H9 (cell line): ENCODE measurements at regions not wholly inside any gene's neighbourhood (a gene's known extent, or its start where the extent isn't known, plus 50 kb on each side); places are given as distances from the start of the nearest gene placed in this dataset.

Experiments used
- DNase-seq: peaks from one replicate; pipeline ENCODE4 v3.0.0-alpha.2; 2017
- H2AFZ ChIP-seq: one replicate; pipeline ENCODE4 v1.6.1; 2013; ENCODE audit warnings: mild to moderate bottlenecking, low read length, control low read depth, moderate library complexity
- H2AK5ac ChIP-seq: 2 replicates; pipeline ENCODE4 v1.6.1; 2013; ENCODE audit warnings: low read length, control low read depth, mixed read lengths; ENCODE audit not compliant: insufficient read length
- H2BK120ac ChIP-seq: one replicate; pipeline ENCODE4 v1.6.1; 2013; ENCODE audit warnings: low read depth, mild to moderate bottlenecking, low read length, control low read depth, inconsistent platforms; ENCODE audit not compliant: poor library complexity, severe bottlenecking
- H2BK12ac ChIP-seq: 2 replicates; pipeline ENCODE4 v1.6.1; 2013; ENCODE audit warnings: low read length, control low read depth, mixed read lengths, low read depth; ENCODE audit not compliant: insufficient read length
- H2BK15ac ChIP-seq: 2 replicates; pipeline ENCODE4 v1.6.1; 2013; ENCODE audit warnings: low read depth, low read length, control low read depth
- H2BK20ac ChIP-seq: one replicate; pipeline ENCODE4 v1.6.1; 2013; ENCODE audit warnings: low read depth, mild to moderate bottlenecking, low read length, control low read depth, inconsistent platforms; ENCODE audit not compliant: poor library complexity, severe bottlenecking
- H2BK5ac ChIP-seq: 2 replicates; pipeline ENCODE4 v1.6.1; 2013; ENCODE audit warnings: low read length, control low read depth, mixed read lengths; ENCODE audit not compliant: insufficient read length
- H3K14ac ChIP-seq: 2 replicates; pipeline ENCODE4 v1.6.1; 2013; ENCODE audit warnings: low read length, control low read depth; ENCODE audit not compliant: insufficient read depth
- H3K18ac ChIP-seq: 2 replicates; pipeline ENCODE4 v1.6.1; 2013; ENCODE audit warnings: low read depth, mild to moderate bottlenecking, mixed read lengths, low read length, control low read depth; ENCODE audit not compliant: insufficient read length
- H3K23ac ChIP-seq: 2 replicates; pipeline ENCODE4 v1.6.1; 2013; ENCODE audit warnings: low read length, control low read depth, mixed read lengths, low read depth; ENCODE audit not compliant: insufficient read length
- H3K23me2 ChIP-seq: 2 replicates; pipeline ENCODE4 v1.6.1; 2013; ENCODE audit warnings: low read depth, mild to moderate bottlenecking, mixed read lengths, low read length, control low read depth; ENCODE audit not compliant: insufficient read length, poor library complexity, severe bottlenecking
- H3K27ac ChIP-seq: 2 replicates; pipeline ENCODE4 v1.5.1; 2013; ENCODE audit warnings: low read length, control low read depth, mixed read lengths, low read depth; ENCODE audit not compliant: insufficient read length
- H3K27me3 ChIP-seq: 2 replicates; pipeline ENCODE4 v1.6.1; 2013; ENCODE audit warnings: low read length, control low read depth, inconsistent platforms; ENCODE audit not compliant: insufficient read depth
- H3K4ac ChIP-seq: 2 replicates; pipeline ENCODE4 v1.6.1; 2013; ENCODE audit warnings: low read depth, mild to moderate bottlenecking, control low read depth, inconsistent platforms, low read length, moderate library complexity
- H3K4me1 ChIP-seq: 2 replicates; pipeline ENCODE4 v1.6.1; 2013; ENCODE audit warnings: low read length, control low read depth, inconsistent platforms; ENCODE audit not compliant: insufficient read depth
- H3K4me2 ChIP-seq: 2 replicates; pipeline ENCODE4 v1.6.1; 2013; ENCODE audit warnings: low read length, control low read depth, mixed read lengths; ENCODE audit not compliant: insufficient read length, insufficient read depth
- H3K56ac ChIP-seq: 2 replicates; pipeline ENCODE4 v1.6.1; 2013; ENCODE audit warnings: low read depth, mild to moderate bottlenecking, mixed read lengths, low read length, control low read depth; ENCODE audit not compliant: insufficient read length
- H3K79me1 ChIP-seq: 2 replicates; pipeline ENCODE4 v1.6.1; 2013; ENCODE audit warnings: low read depth, mild to moderate bottlenecking, moderate library complexity, low read length, control low read depth, inconsistent platforms; ENCODE audit not compliant: insufficient read depth, poor library complexity, severe bottlenecking
- H3K79me2 ChIP-seq: 2 replicates; pipeline ENCODE4 v1.6.1; 2013; ENCODE audit warnings: low read length, control low read depth, inconsistent platforms; ENCODE audit not compliant: insufficient read depth
- H3K9ac ChIP-seq: 2 replicates; pipeline ENCODE4 v1.6.1; 2013; ENCODE audit warnings: low read length, control low read depth, mixed read lengths; ENCODE audit not compliant: insufficient read length; ENCODE audit errors: extremely low read depth
- H3K9me3 ChIP-seq: one replicate; pipeline ENCODE4 v1.6.1; 2013; ENCODE audit warnings: low read depth, low read length, inconsistent platforms; ENCODE audit not compliant: control insufficient read depth
- H3T11ph ChIP-seq: one replicate; pipeline ENCODE4 v1.6.1; 2013; ENCODE audit warnings: mild to moderate bottlenecking, low read length, control low read depth, inconsistent platforms
- H4K20me1 ChIP-seq: one replicate; pipeline ENCODE4 v1.6.1; 2013; ENCODE audit not compliant: control insufficient read depth, insufficient read length, insufficient read depth
- H4K5ac ChIP-seq: 2 replicates; pipeline ENCODE4 v1.6.1; 2013; ENCODE audit warnings: low read depth, mild to moderate bottlenecking, mixed read lengths, low read length, control low read depth; ENCODE audit not compliant: insufficient read length
- H4K8ac ChIP-seq: replicated peaks from 2 replicates; pipeline ENCODE4 v1.6.1; 2013; ENCODE audit warnings: low read length, control low read depth, mixed read lengths, low read depth; ENCODE audit not compliant: insufficient read length
- H4K91ac ChIP-seq: 2 replicates; pipeline ENCODE4 v1.6.1; 2013; ENCODE audit warnings: low read depth, mild to moderate bottlenecking, moderate library complexity, mixed read lengths, low read length, control low read depth; ENCODE audit not compliant: insufficient read length
- H3K27ac Mint-ChIP-seq, 3 experiments: 2 replicates in 2 of 3; 3 replicates in 1 of 3; pipeline ENCODE4 v1.8.0; 2020 to 2021; ENCODE audit warnings: mixed read lengths in 3 of 3, mild to moderate bottlenecking in 1 of 3, moderate library complexity in 1 of 3
- H3K27me3 Mint-ChIP-seq: 2 replicates; pipeline ENCODE4 v1.8.0; 2021; ENCODE audit warnings: low read depth, mild to moderate bottlenecking, moderate library complexity, mixed read lengths
- H3K36me3 Mint-ChIP-seq, 3 experiments: 2 replicates in 2 of 3; 3 replicates in 1 of 3; pipeline ENCODE4 v1.8.0; 2020 to 2021; ENCODE audit warnings: low read depth in 3 of 3, mixed read lengths in 3 of 3; ENCODE audit not compliant: insufficient read depth in 1 of 3
- H3K4me1 Mint-ChIP-seq, 2 experiments: 2 replicates each; pipeline ENCODE4 v1.8.0; 2020; ENCODE audit warnings: mixed read lengths in 2 of 2
- H3K4me3 Mint-ChIP-seq, 2 experiments: 2 replicates in 1 of 2; 3 replicates in 1 of 2; pipeline ENCODE4 v1.8.0; 2020 to 2021; ENCODE audit warnings: mild to moderate bottlenecking in 2 of 2, mixed read lengths in 2 of 2, moderate library complexity in 1 of 2
- H3K9me3 Mint-ChIP-seq, 2 experiments: 2 replicates in 1 of 2; 3 replicates in 1 of 2; pipeline ENCODE4 v1.8.0; 2020; ENCODE audit warnings: mild to moderate bottlenecking in 2 of 2, mixed read lengths in 2 of 2, moderate library complexity in 1 of 2
- WGBS: extraction: QIAGEN DNeasy Blood & Tissue Kit; methylation state at CpG from one replicate; pipeline ENCODE4 v1.1.7; 2013; ENCODE audit warnings: missing lambda C conversion rate, low lambda C conversion rate, mixed read lengths; ENCODE audit not compliant: insufficient read length; ENCODE audit errors: extremely low coverage; 5-methylcytosine and 5-hydroxymethylcytosine counted together
- TF ChIP-seq, protein P1 (sequence below): fragments of 200-600 bp; sonication (generic); conservative IDR thresholded peaks from 3 replicates; pipeline ENCODE4 v1.8.0; 2021; ENCODE audit warnings: antibody characterized with exemption, mild to moderate bottlenecking

DNA sequence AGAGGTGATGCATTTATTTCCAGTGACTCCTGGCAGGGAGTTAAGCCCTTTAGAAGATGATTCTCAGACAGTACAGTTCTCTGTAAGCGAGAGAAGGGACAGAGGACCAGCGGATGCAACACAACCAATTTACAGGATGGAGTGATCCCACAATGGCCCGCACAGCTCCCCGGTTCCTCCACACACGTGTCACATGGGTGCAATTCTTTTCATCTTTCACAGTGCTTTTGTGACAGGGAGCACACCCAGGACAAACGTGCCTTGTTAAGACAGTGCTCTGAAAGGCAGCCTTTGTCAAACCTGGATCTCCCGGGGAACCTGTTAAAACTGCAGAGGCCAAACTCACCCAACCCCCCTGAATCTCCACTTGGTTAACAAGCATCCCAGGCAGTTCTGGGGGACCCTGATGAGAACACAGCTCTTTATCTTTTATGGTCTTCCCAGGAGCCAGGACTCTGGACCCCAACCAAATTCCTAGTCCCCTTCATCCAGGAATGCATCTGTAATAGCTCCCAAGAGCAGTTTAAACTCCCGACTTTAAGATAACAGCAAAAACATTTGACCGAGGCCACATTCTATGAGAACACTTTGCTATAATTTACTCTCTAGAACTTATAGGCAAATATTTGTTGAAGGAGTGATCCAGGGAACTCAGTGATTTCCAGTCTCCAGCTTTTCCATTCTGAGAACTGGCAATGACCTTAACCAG lies 134.9 kb upstream of the CDH5 start:
- H3K23me2 ChIP-seq: no peaks in the 10 kb centered on the region
- no peaks in the 10 kb centered on the region for H3K9me3 ChIP-seq
- peaks cover 0 to 3% of the 10 kb centered on the region in 2 experiments; a peak in 1 of 4 replicates for H3K4me1 Mint-ChIP-seq
- H3K23ac ChIP-seq: no peak overlapping the region
- no peak overlapping the region for H3K14ac ChIP-seq
- no peak overlapping the region for H2BK120ac ChIP-seq
- H4K20me1 ChIP-seq: no peaks in the 10 kb centered on the region
- no peak overlapping the region for H4K91ac ChIP-seq
- peaks cover 11% of the 10 kb centered on the region for H3K27me3 Mint-ChIP-seq
- H3K9me3 Mint-ChIP-seq: no peaks in the 10 kb centered on the region
- no peak overlapping the region for H2BK15ac ChIP-seq
- no peak overlapping the region for H2BK5ac ChIP-seq
- H4K8ac ChIP-seq: no peak overlapping the region
- no peak overlapping the region for H3T11ph ChIP-seq
- no peaks in the 10 kb centered on the region for H3K27me3 ChIP-seq
- no peaks in the 10 kb centered on the region for H3K36me3 Mint-ChIP-seq
- H3K9ac ChIP-seq: no peak overlapping the region
- no peaks in the 10 kb centered on the region for H3K79me2 ChIP-seq
- H2AK5ac ChIP-seq: no peak overlapping the region
- H4K5ac ChIP-seq: no peak overlapping the region
- H3K79me1 ChIP-seq: no peaks in the 10 kb centered on the region
- no peak overlapping the region; a peak in 1 of 7 replicates for H3K27ac Mint-ChIP-seq
- no peak overlapping the region for H3K27ac ChIP-seq
- H3K4me1 ChIP-seq: no peaks in the 10 kb centered on the region
- no peak overlapping the region for H2AFZ ChIP-seq
- TF ChIP-seq, protein P1, sequence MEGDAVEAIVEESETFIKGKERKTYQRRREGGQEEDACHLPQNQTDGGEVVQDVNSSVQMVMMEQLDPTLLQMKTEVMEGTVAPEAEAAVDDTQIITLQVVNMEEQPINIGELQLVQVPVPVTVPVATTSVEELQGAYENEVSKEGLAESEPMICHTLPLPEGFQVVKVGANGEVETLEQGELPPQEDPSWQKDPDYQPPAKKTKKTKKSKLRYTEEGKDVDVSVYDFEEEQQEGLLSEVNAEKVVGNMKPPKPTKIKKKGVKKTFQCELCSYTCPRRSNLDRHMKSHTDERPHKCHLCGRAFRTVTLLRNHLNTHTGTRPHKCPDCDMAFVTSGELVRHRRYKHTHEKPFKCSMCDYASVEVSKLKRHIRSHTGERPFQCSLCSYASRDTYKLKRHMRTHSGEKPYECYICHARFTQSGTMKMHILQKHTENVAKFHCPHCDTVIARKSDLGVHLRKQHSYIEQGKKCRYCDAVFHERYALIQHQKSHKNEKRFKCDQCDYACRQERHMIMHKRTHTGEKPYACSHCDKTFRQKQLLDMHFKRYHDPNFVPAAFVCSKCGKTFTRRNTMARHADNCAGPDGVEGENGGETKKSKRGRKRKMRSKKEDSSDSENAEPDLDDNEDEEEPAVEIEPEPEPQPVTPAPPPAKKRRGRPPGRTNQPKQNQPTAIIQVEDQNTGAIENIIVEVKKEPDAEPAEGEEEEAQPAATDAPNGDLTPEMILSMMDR: no peak
- H2BK20ac ChIP-seq: no peak overlapping the region
- H3K4ac ChIP-seq: no peak overlapping the region
- no peak overlapping the region for H3K56ac ChIP-seq
- no peak overlapping the region for H3K18ac ChIP-seq
- no CpG with 5 or more reads among the region's 9 CpGs for WGBS
- no peak overlapping the region for H3K4me2 ChIP-seq
- no peak overlapping the region for H3K4me3 Mint-ChIP-seq
- no peak for DNase-seq
- H2BK12ac ChIP-seq: no peak overlapping the region
